Transverse colon (tissue), 4 donors: ENCODE measurements at regions not wholly inside any gene's neighbourhood (a gene's known extent, or its start where the extent isn't known, plus 50 kb on each side); places are given as distances from the start of the nearest gene placed in this dataset.

Source experiments
- EP300 ChIP-seq: sonication (generic); formaldehyde crosslinking; IDR thresholded peaks from one replicate; pipeline ENCODE4 v1.6.1; 2017; ENCODE audit warnings: antibody characterized with exemption, low read depth
- POLR2A ChIP-seq: fragments of 450-650 bp; IDR thresholded peaks from one replicate; pipeline ENCODE4 v1.6.1; 2016; ENCODE audit warnings: antibody characterized with exemption, mild to moderate bottlenecking, moderate library complexity
- POLR2AphosphoS5 ChIP-seq, 3 donors: sonication (generic); formaldehyde crosslinking; IDR thresholded peaks; one replicate each; pipeline ENCODE4 v1.6.1; 2016; ENCODE audit warnings: antibody characterized with exemption in 3 of 3
- TF ChIP-seq, protein P1 (sequence below), 5 experiments: fragments of 200-600 bp in 3 of 5; fragments of 450-650 bp in 2 of 5; sonication (generic) in 3 of 5; IDR thresholded peaks; 1 replicate in 2 of 5; 2 replicates in 3 of 5; pipeline ENCODE4 v1.5.1; 2016 to 2017; ENCODE audit warnings: antibody characterized with exemption in 5 of 5, inconsistent platforms in 3 of 5, mild to moderate bottlenecking in 2 of 5, moderate library complexity in 1 of 5

GRCh38 chr20:60573003-60573680 lies 614.9 kb downstream of the CDH26 start:
- TF ChIP-seq POLR2A (no peak), EP300 (no peak), POLR2AphosphoS5 (IDR thresholded peaks at IDR 0.05) (no peak)
- TF ChIP-seq, protein P1, sequence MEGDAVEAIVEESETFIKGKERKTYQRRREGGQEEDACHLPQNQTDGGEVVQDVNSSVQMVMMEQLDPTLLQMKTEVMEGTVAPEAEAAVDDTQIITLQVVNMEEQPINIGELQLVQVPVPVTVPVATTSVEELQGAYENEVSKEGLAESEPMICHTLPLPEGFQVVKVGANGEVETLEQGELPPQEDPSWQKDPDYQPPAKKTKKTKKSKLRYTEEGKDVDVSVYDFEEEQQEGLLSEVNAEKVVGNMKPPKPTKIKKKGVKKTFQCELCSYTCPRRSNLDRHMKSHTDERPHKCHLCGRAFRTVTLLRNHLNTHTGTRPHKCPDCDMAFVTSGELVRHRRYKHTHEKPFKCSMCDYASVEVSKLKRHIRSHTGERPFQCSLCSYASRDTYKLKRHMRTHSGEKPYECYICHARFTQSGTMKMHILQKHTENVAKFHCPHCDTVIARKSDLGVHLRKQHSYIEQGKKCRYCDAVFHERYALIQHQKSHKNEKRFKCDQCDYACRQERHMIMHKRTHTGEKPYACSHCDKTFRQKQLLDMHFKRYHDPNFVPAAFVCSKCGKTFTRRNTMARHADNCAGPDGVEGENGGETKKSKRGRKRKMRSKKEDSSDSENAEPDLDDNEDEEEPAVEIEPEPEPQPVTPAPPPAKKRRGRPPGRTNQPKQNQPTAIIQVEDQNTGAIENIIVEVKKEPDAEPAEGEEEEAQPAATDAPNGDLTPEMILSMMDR (IDR thresholded peaks at IDR 0.05), result no peak
